GM19463 (cell line): ENCODE measurements at regions not wholly inside any gene's neighbourhood (a gene's known extent, or its start where the extent isn't known, plus 50 kb on each side); places are given as distances from the start of the nearest gene placed in this dataset.

ENCODE experiments used
- ATAC-seq: cut with Tn5 transposase; IDR thresholded peaks from one replicate; pipeline ENCODE4 v1.9.1; 2021; ENCODE audit warnings: mild to moderate bottlenecking, moderate library complexity; ENCODE audit not compliant: unreplicated experiment

- ATAC-seq, result no peak
Observed at GRCh38 chr20:7305976-7306375, 538.5 kb downstream of the BMP2 start.

GRCh38 chr20:7308163-7308562 lies 540.7 kb downstream of the BMP2 start:
- no peak for ATAC-seq

- no peak for ATAC-seq
Observed at GRCh38 chr20:7313047-7313446, 545.6 kb downstream of the BMP2 start.

- ATAC-seq, result no peak
Observed at GRCh38 chr20:7323957-7324356, 556.5 kb downstream of the BMP2 start.

- ATAC-seq, result no peak
Observed at GRCh38 chr20:7327810-7328209, 560.3 kb downstream of the BMP2 start.

- ATAC-seq, result no peak
Observed at GRCh38 chr20:7330850-7331249, 563.4 kb downstream of the BMP2 start.

DNA sequence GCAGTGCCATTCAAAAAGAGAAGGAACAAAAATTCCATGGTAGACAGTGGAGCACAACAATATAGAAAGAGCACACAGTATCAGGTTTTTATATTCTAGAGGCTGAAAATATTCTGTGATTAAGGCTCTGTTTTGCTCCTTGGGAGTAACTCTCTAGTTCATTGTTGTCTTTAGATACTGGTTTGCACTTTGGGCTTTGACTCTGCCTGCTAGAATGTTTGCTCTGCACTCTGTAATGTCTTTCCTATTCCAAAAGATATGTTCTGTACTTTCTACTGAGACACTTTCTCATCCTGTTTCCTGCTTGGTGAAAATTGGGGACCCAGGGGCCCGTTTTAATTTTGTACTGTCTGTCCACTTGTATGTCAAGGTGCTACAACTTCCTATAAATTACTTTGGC lies 564.7 kb downstream of the BMP2 start:
- no peak for ATAC-seq

DNA sequence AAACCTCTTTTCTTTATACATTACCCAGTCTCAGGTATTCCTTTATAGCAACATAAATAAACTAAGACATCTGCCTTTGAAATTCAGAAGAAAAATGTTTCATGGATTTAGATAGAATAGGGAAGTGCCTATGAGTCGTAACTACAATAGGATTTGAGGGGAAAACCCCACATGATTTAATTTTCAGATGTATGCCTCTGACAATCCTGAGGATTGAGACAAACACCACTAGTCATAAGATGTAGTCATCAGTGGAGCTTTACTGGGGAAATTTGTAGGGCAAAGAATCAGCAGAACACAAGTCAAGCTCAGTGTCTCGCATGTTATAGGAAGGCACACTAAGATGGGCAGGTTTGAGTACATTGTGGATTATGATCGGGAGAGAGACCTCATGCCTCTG lies 566.4 kb downstream of the BMP2 start:
- ATAC-seq, result no peak

DNA sequence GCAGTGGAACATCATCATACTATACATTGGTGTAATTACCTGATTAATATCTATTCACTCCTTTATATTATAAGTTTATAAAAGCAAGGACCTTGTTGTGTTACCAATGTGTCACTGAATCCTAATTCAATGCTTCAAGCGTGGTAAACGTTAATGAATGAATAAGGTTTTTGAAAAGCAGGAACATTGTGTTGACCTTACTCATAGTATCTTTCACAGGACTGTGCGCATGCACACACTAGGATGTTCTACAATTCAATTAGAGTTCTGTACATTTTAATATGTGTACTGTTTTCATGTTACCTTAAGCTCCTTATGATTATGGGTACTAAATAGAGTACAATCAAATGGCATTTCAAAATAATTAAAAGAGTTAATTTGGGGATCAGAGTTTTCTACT lies 578.5 kb downstream of the BMP2 start:
- ATAC-seq, result no peak

- no peak for ATAC-seq
Observed at GRCh38 chr20:7346562-7346961, 579.1 kb downstream of the BMP2 start.

GRCh38 chr20:7347409-7347808 lies 579.9 kb downstream of the BMP2 start:
- ATAC-seq, result no peak

- ATAC-seq, result no peak
Observed at GRCh38 chr20:7348253-7348652, 580.8 kb downstream of the BMP2 start.

- ATAC-seq, result no peak
Observed at GRCh38 chr20:7352165-7352564, 584.7 kb downstream of the BMP2 start.

DNA sequence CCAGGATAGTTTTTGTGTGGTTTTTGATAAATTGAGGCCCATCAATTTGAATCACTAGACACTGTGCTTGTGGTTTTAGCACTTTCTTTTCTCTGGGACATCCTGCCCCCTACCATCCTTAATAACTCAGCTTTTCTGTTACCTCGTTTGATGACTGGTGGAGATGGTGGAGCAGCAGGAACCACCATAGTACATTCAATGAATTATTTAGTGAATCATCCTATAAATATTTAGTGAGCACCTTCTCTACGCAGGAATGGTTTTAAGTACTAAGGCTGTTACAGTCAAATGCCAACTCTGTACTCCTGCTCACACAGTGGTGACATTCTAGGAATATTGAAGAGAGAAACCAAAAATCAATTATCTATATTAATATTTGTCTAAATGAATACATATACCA lies 585.2 kb downstream of the HAO1 start:
- no peak for ATAC-seq

- no peak for ATAC-seq
Observed at GRCh38 chr20:7358670-7359069, 581.6 kb downstream of the HAO1 start.

DNA sequence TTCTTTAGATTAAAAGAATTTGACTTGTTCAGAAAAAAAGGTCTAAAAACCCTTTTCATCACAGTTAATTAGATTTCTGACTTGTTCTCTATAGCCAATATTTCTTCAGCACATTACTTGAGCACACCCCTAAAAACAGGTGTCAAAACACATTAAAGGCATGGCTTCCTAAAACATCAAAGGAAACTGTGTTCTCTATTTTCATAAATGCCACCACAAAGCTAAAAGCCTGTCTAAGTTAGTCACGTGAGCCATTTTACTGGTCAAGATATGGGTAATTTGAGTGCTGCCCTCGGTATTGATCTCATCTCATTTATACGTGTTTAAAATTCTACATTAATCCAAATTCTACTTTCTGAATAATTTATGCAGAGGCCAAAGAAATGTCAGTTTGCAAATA lies 580.5 kb downstream of the HAO1 start:
- ATAC-seq, result no peak

DNA sequence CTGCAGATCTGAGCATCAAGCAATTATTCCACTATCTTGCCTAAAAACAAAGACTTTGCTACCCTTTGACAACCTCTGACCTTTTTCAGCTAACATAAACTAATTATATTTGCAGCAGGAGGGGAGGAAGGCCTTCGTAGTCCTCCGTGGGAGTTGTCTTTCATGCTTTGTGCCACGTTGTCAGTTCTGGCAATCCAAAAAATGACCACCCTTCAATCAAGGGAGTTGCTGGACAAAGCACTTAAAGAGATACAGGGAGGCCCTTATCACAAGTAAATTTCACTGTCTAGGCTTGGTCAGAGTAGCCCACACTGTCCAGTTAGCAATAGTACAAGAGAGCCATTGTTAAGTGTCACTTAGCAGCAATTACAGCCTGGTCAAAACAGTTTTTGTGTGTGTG lies 578.9 kb downstream of the HAO1 start:
- ATAC-seq, result no peak

GRCh38 chr20:7361931-7362330 lies 578.3 kb downstream of the HAO1 start:
- no peak for ATAC-seq

DNA sequence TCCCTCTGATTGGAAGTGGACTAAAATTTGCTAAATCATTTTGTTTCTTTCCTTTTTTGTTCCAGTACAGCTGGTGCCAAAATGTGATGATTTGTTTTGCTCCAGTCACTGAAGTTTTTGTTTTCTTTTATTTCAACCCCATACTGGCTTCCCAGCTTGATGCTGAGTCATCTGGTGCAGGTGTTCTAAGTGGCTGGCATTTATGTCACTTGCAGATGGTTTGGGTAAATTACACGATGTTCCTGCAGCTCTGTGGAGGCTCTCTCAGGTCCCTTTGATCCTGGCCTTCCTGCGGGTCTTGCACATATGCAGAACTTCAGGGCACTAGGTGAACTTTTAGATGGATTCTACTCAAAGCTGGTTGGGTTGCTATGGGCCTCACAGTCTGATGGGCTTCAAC lies 577.7 kb downstream of the HAO1 start:
- ATAC-seq, result no peak

- ATAC-seq, result no peak
Observed at GRCh38 chr20:7366189-7366588, 574.1 kb downstream of the HAO1 start.

DNA sequence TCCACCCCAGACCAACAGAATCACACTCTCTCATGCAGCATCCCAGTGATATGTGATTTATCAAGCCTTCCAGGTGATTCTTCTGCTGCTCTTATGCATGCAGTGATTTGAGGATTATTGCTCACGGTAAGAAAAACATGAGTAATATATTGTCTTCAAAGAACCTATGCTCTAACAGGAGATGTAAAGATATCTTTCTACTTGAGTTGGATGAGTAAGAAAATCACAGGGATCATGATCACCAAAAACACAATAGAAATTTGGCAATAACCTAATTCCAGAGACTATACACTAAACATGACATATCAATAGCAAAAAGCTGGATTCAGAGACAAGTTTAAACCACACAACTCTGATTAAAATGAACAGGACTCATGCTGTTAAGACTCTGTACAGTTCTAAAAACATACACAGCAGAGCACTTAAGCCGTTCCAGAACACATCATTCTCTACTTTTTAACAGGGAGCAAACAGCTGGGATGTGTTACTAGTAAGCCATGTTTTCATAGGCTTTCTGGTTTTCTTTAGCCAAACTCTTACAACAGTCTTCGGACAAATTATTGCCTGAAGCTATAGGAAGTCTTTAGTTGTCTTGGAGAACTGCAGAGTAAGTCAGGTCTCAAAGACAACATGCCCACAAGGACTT lies 568.6 kb downstream of the HAO1 start:
- no peak for ATAC-seq

DNA sequence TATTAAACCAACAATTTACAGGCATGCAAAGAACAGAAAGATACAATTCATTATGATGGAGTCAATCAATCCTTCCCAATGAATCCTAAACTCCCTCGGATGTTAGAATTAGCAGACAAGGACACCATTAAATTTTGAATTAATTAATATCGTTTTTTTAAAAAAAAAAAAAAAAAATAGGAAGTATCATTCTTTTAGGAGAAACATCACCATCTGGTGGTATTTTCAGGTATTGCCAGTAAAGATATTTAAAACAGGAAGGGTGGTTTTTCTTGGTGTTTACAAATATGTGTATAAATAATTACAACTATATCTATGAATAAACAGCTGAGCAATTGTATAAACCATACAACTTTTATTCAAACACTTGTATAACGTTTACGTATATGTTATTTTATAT lies 564.4 kb downstream of the HAO1 start:
- ATAC-seq, result no peak

DNA sequence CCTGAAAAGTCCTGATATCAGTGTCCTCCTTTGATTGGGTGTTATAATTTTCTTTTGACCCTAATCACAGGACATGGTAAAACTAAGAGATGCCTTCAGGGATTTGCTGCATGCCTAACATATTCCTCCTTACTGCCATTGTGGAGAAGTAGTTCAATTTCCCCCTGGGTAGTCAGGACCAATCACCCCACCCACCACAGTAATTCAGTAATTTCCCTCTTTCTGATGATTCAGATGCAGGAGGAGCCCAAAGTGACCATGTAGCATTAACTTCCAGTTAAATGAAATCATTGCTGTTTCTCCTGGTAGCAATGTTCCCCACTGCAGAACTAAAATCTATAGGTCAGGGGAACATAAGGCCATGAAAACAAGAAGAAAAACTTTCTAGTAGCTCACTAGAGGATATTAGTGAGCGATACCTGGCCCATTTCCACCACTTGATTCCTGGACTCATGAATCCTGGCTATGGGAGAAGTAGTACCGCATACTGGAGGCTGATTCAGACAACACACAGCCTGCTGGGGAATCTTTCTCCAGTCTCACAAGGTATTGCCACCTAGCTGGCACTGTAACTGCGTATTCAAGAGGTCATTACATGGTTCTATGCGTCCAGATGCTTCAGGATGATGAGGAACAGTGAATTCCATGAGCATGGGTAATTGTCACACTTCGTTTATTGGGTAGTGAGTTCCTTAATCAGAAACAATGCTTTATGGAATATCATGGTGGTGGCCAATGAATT lies 561.2 kb downstream of the HAO1 start:
- no peak for ATAC-seq
